Activated CD4-positive, alpha-beta T cell treated with anti-CD3 and anti-CD28 coated beads, Interleukin-2, amount 10 ng/mL, durations not matched to agents 24 days and 14 days (primary cell): ENCODE measurements at regions not wholly inside any gene's neighbourhood (a gene's known extent, or its start where the extent isn't known, plus 50 kb on each side); places are given as distances from the start of the nearest gene placed in this dataset.

Experiments
- DNase-seq: peaks from one replicate; pipeline ENCODE4 v3.0.0; 2022
- H3K27ac Mint-ChIP-seq: one replicate; pipeline ENCODE4 v1.8.0; 2022; ENCODE audit warnings: mild to moderate bottlenecking, mixed read lengths
- H3K27me3 Mint-ChIP-seq: one replicate; pipeline ENCODE4 v1.8.0; 2022; ENCODE audit warnings: mixed read lengths
- H3K36me3 Mint-ChIP-seq: one replicate; pipeline ENCODE4 v1.8.0; 2022; ENCODE audit warnings: low read depth, mild to moderate bottlenecking, mixed read lengths
- H3K4me1 Mint-ChIP-seq: one replicate; pipeline ENCODE4 v1.8.0; 2021; ENCODE audit warnings: mixed read lengths
- H3K4me3 Mint-ChIP-seq: one replicate; pipeline ENCODE4 v1.8.0; 2022; ENCODE audit warnings: mild to moderate bottlenecking, moderate library complexity, mixed read lengths
- H3K9me3 Mint-ChIP-seq: one replicate; pipeline ENCODE4 v1.8.0; 2021; ENCODE audit warnings: mixed read lengths
- intact Hi-C: fragments of 100-400 bp; cut with micrococcal nuclease; formaldehyde crosslinking; loops from one replicate; pipeline ENCODE4 v1.15.1; 2023

GRCh38 chr3:51621091-51621892, 49.8 kb upstream of the TEX264 start:
- Mint-ChIP-seq H3K36me3 (peaks cover 2% of the 10 kb centered on the region), H3K4me3 (no peak overlapping the region), H3K4me1 (peaks cover 4% of the 10 kb centered on the region), H3K9me3 (no peaks in the 10 kb centered on the region), H3K27me3 (no peaks in the 10 kb centered on the region), H3K27ac (no peak overlapping the region)
- intact Hi-C loops: no loop called here
- no peak for DNase-seq
